ENCODE measurements at regions not wholly inside any gene's neighbourhood (a gene's known extent, or its start where the extent isn't known, plus 50 kb on each side); places are given as distances from the start of the nearest gene placed in this dataset.

- no peak for DNase-seq (ENCODE audit: low spot score)
- TF ChIP-seq EGR1 (IDR thresholded peaks at IDR 0.05; ENCODE audit: low read depth in 2 of 2) (no peak), NR2F2 (IDR thresholded peaks at IDR 0.05) (no peak), MAX (IDR thresholded peaks at IDR 0.05) (no peak), HNF4G (IDR thresholded peaks at IDR 0.05) (no peak), FOXA1 (IDR thresholded peaks at IDR 0.05) (no peak), GABPA (IDR thresholded peaks at IDR 0.05 in 1 of 2, conservative IDR thresholded peaks at IDR 0.05 in 1 of 2) (no peak), FOXA2 (IDR thresholded peaks at IDR 0.05) (no peak), JUND (IDR thresholded peaks at IDR 0.05) (no peak), SP1 (IDR thresholded peaks at IDR 0.05) (no peak), RXRA (IDR thresholded peaks at IDR 0.05) (no peak), RAD21 (IDR thresholded peaks at IDR 0.05) (no peak), TAF1 (conservative IDR thresholded peaks at IDR 0.05) (no peak)
- TF ChIP-seq, protein P1, sequence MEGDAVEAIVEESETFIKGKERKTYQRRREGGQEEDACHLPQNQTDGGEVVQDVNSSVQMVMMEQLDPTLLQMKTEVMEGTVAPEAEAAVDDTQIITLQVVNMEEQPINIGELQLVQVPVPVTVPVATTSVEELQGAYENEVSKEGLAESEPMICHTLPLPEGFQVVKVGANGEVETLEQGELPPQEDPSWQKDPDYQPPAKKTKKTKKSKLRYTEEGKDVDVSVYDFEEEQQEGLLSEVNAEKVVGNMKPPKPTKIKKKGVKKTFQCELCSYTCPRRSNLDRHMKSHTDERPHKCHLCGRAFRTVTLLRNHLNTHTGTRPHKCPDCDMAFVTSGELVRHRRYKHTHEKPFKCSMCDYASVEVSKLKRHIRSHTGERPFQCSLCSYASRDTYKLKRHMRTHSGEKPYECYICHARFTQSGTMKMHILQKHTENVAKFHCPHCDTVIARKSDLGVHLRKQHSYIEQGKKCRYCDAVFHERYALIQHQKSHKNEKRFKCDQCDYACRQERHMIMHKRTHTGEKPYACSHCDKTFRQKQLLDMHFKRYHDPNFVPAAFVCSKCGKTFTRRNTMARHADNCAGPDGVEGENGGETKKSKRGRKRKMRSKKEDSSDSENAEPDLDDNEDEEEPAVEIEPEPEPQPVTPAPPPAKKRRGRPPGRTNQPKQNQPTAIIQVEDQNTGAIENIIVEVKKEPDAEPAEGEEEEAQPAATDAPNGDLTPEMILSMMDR (IDR thresholded peaks at IDR 0.05; ENCODE audit: low read depth, low read length, missing input control) = no peak
- TF ChIP-seq, protein P2, sequence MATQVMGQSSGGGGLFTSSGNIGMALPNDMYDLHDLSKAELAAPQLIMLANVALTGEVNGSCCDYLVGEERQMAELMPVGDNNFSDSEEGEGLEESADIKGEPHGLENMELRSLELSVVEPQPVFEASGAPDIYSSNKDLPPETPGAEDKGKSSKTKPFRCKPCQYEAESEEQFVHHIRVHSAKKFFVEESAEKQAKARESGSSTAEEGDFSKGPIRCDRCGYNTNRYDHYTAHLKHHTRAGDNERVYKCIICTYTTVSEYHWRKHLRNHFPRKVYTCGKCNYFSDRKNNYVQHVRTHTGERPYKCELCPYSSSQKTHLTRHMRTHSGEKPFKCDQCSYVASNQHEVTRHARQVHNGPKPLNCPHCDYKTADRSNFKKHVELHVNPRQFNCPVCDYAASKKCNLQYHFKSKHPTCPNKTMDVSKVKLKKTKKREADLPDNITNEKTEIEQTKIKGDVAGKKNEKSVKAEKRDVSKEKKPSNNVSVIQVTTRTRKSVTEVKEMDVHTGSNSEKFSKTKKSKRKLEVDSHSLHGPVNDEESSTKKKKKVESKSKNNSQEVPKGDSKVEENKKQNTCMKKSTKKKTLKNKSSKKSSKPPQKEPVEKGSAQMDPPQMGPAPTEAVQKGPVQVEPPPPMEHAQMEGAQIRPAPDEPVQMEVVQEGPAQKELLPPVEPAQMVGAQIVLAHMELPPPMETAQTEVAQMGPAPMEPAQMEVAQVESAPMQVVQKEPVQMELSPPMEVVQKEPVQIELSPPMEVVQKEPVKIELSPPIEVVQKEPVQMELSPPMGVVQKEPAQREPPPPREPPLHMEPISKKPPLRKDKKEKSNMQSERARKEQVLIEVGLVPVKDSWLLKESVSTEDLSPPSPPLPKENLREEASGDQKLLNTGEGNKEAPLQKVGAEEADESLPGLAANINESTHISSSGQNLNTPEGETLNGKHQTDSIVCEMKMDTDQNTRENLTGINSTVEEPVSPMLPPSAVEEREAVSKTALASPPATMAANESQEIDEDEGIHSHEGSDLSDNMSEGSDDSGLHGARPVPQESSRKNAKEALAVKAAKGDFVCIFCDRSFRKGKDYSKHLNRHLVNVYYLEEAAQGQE (IDR thresholded peaks at IDR 0.05) = no peak
- WGBS = 90% methylated on average over 4 of the region's 4 CpGs
Measured at GRCh38 chr2:18719978-18720775, 130.8 kb upstream of the NT5C1B start.

DNA sequence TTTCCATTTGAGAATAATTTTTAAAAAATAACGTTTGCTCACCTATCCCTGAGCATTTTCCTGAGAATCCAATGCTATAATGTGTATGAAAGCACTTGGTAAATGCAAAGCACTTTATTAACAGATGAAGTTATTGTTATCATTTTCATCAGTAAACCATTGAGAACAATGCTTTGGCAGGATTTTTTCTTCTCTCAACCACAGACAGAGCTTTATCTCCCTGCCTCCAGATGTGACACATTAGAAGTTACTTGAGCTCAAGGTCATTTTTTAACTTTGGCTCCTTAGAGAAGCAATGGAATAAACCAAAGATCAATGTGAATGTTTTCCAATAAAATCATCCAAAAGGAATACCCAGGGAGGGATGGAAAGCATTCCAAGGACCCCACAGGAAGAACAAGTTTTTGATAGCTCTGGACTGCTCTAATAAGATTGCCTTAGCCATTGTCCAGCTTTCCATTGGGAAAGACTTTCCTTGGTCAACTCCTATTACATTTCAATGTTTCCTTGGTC, 118.9 kb upstream of the NT5C1B start:
- Histone ChIP-seq H3K27me3 (ENCODE audit: control insufficient read depth in 4 of 4, insufficient read depth in 4 of 4, low read length in 3 of 4) (no peaks in the 10 kb centered on the region), H3K4me3 (ENCODE audit: low read depth in 1 of 3, low read length in 3 of 3) (no peak overlapping the region), H3K9ac (ENCODE audit: low read depth in 1 of 2, low read length in 2 of 2) (no peak overlapping the region), H3K36me3 (ENCODE audit: control insufficient read depth in 4 of 4, insufficient read depth in 3 of 4, low read depth in 1 of 4, low read length in 3 of 4) (no peaks in the 10 kb centered on the region), H3K27ac (ENCODE audit: low read depth in 1 of 2, low read length in 2 of 2) (no peak overlapping the region), H3K4me1 (ENCODE audit: control insufficient read depth in 4 of 4, insufficient read depth in 4 of 4, low read length in 3 of 4) (no peaks in the 10 kb centered on the region), H3K9me3 (ENCODE audit: control insufficient read depth in 4 of 4, low read length in 3 of 4) (peaks cover 0 to 4% (median 0%) of the 10 kb centered on the region in 4 donors)
- WGBS = 0% methylated on average over 1 of the region's 1 CpG
- DNase-seq (ENCODE audit: low spot score) = no peak
- no peak for TF ChIP-seq ZBTB33 (IDR thresholded peaks at IDR 0.05)
- no peak for TF ChIP-seq MAX (IDR thresholded peaks at IDR 0.05)
- TF ChIP-seq SP1 (IDR thresholded peaks at IDR 0.05) = no peak
- no peak for TF ChIP-seq EGR1 (IDR thresholded peaks at IDR 0.05; ENCODE audit: low read depth in 2 of 2)
- no peak for TF ChIP-seq NR2F2 (IDR thresholded peaks at IDR 0.05)
- TF ChIP-seq ATF3 (IDR thresholded peaks at IDR 0.05) = no peak
- TF ChIP-seq, protein P1 (IDR thresholded peaks at IDR 0.05; ENCODE audit: low read depth, low read length, missing input control) = no peak
- TF ChIP-seq RAD21 (IDR thresholded peaks at IDR 0.05) = no peak
- TF ChIP-seq YY1 (IDR thresholded peaks at IDR 0.05) = no peak
- no peak for TF ChIP-seq GABPA (IDR thresholded peaks at IDR 0.05 in 1 of 2, conservative IDR thresholded peaks at IDR 0.05 in 1 of 2)
- no peak for TF ChIP-seq FOXA1 (IDR thresholded peaks at IDR 0.05)
- no peak for TF ChIP-seq TAF1 (conservative IDR thresholded peaks at IDR 0.05)
- no peak for TF ChIP-seq JUND (IDR thresholded peaks at IDR 0.05)

More at GRCh38 chr2:18719978-18720775, 130.8 kb upstream of the NT5C1B start:
- Histone ChIP-seq H3K36me3 (ENCODE audit: control insufficient read depth in 4 of 4, insufficient read depth in 3 of 4, low read depth in 1 of 4, low read length in 3 of 4) (no peaks in the 10 kb centered on the region), H3K4me3 (ENCODE audit: low read depth in 1 of 3, low read length in 3 of 3) (no peak overlapping the region), H3K9me3 (ENCODE audit: control insufficient read depth in 4 of 4, low read length in 3 of 4) (no peaks in the 10 kb centered on the region), H3K9ac (ENCODE audit: low read depth in 1 of 2, low read length in 2 of 2) (no peak overlapping the region), H3K27me3 (ENCODE audit: control insufficient read depth in 4 of 4, insufficient read depth in 4 of 4, low read length in 3 of 4) (no peaks in the 10 kb centered on the region), H3K27ac (ENCODE audit: low read depth in 1 of 2, low read length in 2 of 2) (no peak overlapping the region), H3K4me1 (ENCODE audit: control insufficient read depth in 4 of 4, insufficient read depth in 4 of 4, low read length in 3 of 4) (no peaks in the 10 kb centered on the region)

Measured in liver (tissue), 8 donors.